Dedifferentiated amniotic fluid mesenchymal stem cell (primary cell): ENCODE measurements at regions not wholly inside any gene's neighbourhood (a gene's known extent, or its start where the extent isn't known, plus 50 kb on each side); places are given as distances from the start of the nearest gene placed in this dataset.
"Not testable (repeated sequence)": the region's sequence is repeated elsewhere in the genome, so short reads cannot be mapped to it uniquely, and the experiment has no call there.

Experiments
- DNase-seq: peaks from one replicate; pipeline ENCODE4 v3.0.0-alpha.2; 2016; ENCODE audit errors: extremely low spot score

GRCh38 chr12:74119811-74120362 lies 417.7 kb upstream of the ATXN7L3B start:
- DNase-seq, result no peak

DNA sequence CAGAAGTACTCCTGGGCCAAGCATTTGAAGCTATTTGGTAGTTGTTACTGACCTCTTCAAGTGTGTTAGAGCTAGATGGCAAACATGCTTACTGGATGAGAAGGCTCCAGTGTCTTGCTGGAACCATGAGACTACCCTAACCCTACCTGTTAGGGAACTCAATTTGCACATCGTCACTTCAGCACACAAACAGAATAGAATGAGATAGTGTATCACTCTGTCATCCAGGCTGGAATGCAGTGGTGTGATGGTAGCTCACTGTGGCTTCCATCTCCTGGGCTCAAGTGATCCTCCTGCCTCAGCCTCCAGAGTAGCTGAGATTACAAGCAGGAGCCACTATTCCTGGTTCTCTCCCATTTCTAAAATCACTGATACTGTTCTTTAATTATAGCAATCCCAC lies 417.0 kb upstream of the ATXN7L3B start:
- no peak for DNase-seq

DNA sequence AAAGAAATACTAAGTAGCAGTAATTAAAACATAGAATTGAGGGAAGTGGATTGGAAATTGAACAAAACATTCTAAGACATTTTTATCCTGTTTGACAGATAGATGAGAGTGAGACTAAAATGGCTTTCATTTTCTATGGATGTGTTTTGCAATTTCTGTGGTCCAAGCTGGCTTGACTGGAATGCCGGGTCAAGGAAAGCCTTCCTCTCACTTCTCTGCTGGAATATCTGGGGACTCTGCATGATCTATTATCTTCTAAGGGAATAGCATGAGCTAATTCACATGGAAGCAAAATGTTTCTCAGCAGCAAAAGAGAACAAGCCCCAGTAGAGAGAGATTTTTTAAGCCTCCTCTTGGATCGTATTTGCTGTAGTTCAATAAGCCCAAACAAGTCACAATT lies 407.9 kb upstream of the ATXN7L3B start:
- no peak for DNase-seq

DNA sequence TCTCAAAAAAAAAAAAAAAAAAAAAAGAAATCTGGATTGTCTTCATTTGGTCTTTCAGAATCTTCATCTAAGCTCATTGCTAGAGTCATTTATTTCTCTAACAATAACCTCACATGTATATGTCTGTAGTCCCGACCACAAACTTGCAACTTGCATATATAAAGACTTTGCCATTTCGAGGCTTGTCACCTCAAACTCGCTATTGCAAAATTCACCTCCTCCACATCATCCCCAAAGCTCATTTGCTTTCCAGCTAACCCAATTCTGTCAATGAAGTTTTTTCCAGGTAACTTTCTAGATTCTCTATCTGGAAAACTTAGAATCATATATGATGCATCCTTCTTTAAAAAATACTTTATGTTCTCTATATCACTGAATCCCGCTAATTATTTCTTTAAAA lies 393.2 kb upstream of the ATXN7L3B start:
- no peak for DNase-seq

DNA sequence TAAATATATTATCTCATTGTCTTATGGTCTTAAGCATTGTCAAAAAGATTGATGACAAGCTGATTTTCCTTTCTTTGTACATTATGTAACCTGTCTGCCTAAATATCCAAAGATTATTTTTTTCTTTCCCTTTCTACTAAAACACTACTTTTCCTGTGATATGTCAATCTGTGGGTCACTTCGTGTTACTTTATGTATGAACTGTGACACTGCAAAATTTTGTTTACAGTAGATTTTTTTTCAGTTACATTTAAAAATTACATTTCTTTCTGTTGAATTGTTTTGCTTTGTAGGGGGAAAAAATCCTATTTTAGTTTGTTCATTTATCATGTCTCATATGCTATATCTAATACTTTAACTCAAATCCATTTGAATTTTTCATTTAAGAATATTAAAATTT lies 392.3 kb upstream of the ATXN7L3B start:
- no peak for DNase-seq

DNA sequence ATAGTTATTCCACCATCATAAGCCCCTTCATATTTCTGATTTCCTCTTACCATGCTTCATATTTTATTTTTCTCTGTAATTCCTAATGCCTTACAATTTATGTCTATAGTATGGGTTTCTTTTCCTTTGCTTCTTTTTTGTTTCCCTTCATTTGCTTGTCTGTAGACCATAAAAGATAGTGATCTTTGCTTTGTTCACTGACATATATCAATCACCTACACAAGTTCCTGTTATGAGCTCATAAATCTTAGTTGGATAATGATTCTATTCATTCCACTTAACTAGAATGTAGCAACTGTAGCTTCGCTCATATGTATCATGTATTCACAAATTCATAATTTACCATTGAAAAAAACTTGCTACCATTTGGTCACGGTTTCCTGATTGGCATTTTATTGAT lies 388.8 kb upstream of the ATXN7L3B start:
- DNase-seq, result no peak

DNA sequence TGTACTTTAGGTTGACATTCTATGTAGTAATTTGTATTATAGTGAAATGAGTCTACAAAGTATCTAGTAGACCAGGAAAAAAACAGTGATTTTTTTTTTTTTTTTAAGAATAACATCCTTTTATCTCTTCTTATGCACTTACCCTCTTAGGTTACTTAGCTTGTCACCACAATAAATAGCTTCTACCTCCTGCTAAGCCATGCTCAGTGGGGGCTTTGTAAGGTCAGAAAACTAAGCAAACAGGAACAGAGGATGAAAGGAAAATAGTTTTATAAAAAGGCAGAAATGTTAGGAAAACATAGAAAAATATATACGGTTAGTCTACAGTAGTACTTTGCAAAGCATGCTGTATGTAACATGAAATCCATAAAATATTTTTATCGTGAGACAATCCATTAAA lies 385.3 kb upstream of the ATXN7L3B start:
- DNase-seq, result no peak

- no peak for DNase-seq
These were observed 371.5 kb upstream of the ATXN7L3B start for GRCh38 chr12:74166096-74166495.

DNA sequence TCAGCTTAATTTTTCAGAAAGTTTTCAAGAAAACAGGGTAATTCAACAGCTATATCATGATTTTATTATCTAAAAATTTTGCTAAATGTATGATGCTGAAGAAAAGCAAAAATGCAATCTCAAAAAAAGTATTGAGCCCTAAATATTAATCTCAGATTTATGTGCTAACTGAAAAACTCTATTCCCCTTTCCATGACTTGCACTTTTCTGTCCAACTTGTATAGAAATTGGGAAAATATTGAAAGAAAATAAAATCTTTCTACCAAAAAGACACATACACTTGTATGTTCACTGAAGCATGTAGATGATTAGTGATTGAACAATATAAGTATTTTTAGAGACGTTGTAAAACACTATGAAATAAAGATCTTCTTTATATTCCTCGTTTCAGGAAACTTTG lies 368.0 kb upstream of the ATXN7L3B start:
- no peak for DNase-seq

DNA sequence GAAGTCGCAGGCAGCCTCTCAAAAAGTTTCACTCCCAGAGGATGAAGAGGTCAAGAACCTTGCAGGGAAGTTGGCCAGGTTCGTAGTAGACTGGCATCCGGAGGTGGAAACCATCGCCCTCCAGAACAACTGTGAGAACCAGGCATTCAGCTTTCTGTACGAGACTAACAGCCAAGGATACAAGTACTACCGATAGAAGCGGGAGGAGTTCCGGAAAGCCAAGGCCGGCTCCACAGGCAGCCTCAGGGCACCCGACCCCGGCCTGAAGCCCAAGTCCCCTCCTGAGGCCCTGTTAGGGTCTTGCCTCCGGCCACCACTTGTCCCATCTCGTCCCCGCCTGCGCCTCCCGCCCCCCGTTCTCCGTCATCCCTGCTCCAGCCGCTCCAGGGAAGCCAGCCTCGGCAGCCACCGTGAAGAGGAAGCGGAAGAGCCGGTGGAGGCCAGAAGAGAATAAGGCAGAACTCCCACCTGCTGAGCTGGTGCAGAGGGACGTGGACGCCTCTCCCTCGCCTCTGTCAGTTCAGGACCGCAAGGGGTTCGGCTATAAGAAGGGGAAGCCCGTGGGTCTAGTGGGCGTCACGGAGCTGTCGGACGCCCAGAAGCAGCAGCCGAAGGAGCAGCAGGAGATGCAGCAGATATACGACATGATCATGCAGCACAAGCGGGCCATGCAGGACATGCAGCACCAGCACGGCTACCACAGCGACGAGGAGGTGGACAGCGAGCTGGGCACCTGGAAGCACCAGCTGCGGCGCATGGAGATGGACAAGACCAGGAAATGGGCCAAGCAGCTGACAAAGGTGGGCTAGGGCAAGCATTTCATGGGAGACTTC lies 366.8 kb upstream of the ATXN7L3B start:
- DNase-seq, result no peak

GRCh38 chr12:74171478-74171909 lies 366.1 kb upstream of the ATXN7L3B start:
- no peak for DNase-seq

DNA sequence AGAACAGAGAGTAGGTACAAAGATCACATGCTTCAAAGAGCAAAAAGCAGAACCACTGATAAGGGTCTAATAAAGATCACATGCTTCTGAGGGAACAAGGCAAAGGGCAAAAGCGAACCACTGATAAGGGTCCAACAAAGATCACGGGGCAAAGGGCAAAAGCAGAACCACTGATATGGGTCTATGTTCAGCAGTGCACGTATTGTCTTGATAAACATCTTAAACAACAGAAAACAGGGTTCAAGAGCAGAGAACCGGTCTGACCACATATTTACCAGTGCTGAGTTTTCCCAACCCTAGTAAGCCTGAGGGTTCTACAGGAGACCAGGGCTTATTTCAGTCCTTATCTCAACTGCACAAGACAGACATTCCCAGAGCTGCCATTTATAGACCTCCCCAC lies 362.7 kb upstream of the ATXN7L3B start:
- DNase-seq, result not testable (repeated sequence)

GRCh38 chr12:74185360-74185759 lies 352.3 kb upstream of the ATXN7L3B start:
- no peak for DNase-seq

DNA sequence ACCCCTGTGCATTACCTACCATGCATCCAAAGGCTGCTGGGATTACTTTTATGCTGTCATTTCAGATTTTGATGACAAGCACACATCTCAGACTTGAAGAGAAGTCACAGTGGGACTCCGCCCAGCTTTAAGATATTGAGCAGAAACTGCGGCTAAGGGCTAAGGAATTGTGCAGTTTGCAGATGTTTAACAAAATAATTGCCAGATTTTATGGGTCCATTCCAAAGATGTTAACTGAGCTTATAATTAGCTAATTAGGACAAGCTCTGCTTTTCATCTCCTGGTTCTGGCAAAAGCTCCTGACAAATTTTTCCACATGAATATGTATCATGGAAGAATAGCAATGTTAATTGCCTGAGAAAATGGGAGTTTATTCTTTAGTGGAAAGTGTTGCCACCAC lies 344.4 kb upstream of the ATXN7L3B start:
- DNase-seq, result no peak

GRCh38 chr12:74204236-74204635 lies 333.4 kb upstream of the ATXN7L3B start:
- DNase-seq, result no peak

DNA sequence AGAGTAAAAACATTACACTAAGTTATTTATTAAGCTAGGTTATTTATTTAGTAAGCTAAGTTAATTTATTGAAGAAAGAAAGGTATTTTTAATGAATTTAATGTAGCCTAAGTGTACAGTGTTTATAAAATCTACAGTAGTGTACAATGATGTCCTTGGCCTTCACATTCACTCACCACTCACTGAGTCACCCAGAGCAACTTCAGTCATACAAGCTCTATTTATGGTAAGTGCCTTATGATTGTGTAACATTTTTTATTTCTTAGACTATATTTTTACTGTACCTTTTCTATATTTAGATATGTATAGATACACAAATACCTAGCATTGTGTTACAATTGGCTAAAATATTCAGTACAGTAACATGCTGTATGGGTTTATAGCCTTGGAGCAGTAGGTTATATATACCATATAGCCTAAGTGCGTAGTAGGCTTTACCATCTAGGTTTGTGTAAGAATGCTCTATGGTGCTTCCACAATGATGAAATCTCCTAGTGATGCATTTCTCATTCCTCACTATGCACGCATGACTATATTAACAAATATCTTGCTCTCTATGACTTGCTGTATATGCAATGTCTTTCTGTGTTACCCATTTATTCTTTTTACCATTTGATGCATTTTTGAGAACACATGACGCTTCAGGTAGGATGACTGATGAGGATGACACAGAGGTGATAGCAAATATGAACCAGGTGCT lies 309.6 kb upstream of the ATXN7L3B start:
- DNase-seq, result no peak

- no peak for DNase-seq
These were observed 308.0 kb upstream of the ATXN7L3B start for GRCh38 chr12:74229671-74230070.

GRCh38 chr12:74235342-74235741 lies 302.3 kb upstream of the ATXN7L3B start:
- DNase-seq, result no peak

- DNase-seq, result no peak
These were observed 296.3 kb upstream of the ATXN7L3B start for GRCh38 chr12:74241341-74241740.

GRCh38 chr12:74242088-74242487 lies 295.5 kb upstream of the ATXN7L3B start:
- DNase-seq, result no peak

DNA sequence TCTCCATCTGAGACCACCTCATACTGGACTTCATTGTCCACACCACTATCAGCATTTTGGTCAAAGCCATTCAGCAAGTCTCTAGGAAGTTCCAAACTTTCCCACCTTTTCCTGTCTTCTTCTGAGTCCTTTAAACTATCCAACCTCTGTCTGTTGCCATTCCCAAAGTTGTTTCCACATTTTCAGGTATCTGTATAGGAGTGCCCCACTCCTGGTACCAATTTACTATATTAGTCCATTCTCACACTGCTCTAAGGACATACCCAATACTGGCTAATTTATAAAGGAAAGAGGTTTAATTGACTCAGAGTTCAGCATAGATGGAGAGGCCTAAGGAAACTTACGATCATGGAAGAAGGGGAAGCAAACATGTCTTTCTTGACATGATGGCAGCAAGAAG lies 292.2 kb upstream of the ATXN7L3B start:
- DNase-seq, result no peak

DNA sequence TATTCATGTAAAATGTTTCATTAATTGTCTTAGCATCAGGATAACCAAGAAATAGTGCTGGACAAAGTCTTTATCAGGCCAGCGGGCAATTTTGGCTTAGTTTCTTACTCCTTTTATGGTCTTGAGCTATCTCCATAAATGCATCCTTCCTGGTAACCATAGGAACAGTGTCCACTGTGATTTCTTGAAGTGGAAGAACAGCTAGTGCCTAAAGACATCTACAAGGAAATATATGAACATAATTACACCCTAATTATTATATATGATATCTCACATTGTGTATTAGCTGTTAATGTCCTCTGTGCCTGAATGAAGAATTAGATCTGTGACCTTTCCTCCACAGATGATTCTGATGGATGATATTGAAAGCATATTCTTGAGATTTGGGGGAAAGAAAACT lies 286.7 kb upstream of the ATXN7L3B start:
- no peak for DNase-seq

GRCh38 chr12:74253826-74254225 lies 283.8 kb upstream of the ATXN7L3B start:
- DNase-seq, result not testable (repeated sequence)
